HG03571 (cell line): ENCODE measurements at regions not wholly inside any gene's neighbourhood (a gene's known extent, or its start where the extent isn't known, plus 50 kb on each side); places are given as distances from the start of the nearest gene placed in this dataset.
"Not testable (repeated sequence)": the region's sequence is repeated elsewhere in the genome, so short reads cannot be mapped to it uniquely, and the experiment has no call there.

ENCODE experiments used
- ATAC-seq: cut with Tn5 transposase; IDR thresholded peaks from one replicate; pipeline ENCODE4 v1.9.1; 2021; ENCODE audit not compliant: unreplicated experiment

DNA sequence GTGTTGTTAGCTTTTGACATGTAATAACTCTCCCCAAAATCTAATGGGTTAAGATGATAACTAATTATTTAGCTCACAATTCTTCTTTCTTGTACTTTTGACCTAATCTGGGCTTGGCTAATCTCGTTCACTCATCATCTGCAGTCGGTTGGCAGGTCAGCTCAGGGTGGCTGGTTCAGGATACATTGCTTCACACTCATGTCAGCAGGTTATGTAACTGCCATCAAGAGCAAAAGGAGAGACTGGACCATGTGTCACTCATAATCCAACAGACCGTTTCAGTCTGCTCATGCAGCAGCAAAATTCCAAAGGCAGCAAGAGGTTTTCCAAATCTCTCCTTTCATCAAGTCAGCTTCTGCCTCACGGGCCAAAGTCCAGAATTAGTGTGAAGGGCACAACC is 998.4 kb upstream of the CTNND2 start:
- ATAC-seq: no peak

DNA sequence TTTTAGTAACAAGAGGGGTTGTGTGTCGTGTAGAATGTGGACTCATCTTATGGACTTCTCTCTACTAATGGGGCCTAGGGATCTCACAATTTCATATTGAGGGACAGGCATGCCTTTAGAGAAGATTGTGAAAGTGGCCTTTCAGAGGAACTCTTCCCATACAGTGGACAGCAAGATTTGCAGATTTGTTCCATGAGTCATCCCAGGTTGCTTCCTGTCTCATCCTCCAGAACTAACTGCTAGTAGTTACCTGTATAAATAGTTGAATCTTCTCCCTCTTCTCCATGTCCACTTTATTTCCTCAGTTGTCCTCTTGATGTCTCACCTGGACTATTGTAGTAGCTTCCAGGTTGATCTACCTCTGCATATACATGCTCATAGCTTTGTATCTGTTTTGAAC is 997.5 kb upstream of the CTNND2 start:
- no peak for ATAC-seq

DNA sequence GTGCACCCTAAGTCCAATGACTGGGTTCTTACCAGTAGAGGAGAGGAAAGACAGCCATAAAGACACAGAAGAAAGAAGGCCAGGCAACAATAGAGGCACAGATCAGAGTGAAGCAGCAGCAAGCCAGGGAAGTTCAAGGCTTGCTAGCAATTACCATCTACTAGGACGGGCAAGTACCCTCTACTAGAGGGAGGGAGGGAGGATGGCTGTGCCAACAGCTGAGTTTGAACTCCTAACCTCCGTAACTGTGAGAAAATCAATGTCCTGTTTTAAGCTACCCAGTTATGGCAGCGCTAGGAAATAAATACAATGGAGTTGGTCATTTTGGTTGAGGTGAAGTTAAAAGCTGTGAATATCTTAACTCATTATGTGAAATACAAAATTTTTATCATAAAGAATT is 991.8 kb upstream of the CTNND2 start:
- ATAC-seq: no peak

DNA sequence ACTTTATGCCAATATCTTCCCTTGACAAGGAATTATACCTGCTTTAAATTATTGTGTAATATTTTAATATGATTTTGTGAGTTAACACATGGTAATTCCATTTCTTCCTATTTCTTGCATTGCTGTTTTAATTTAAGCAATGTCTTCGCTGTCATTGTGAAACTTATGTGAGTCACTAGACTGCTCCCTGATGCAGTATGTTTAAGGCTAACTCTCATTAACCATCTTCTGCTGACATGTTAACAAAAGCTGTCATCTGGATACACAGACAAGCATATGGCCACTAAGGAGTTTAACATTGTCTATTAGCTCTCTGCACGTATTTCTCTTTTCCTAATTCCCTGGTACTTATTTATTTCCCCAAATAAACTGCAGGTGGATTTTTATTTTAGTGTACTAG is 980.8 kb upstream of the CTNND2 start:
- ATAC-seq: no peak

DNA sequence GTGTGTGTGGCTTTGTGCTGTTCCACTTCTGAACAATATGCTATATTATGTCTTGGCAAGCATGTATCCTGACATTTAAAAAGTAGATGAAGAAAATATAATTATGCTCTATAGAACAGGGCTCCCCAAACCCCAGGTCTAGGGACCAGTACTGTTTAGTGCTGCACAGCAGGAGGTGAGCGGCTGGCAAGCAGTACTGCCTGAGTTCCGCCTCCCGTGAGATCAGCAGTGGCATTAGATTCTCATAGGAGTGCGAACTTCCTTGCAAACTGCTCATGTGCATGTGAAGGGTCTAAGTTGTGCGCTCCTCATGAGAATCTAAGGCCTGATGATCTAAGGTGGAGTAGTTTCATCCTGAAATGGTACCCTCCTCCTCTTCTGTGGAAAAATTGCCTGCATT is 979.1 kb upstream of the CTNND2 start:
- ATAC-seq: no peak

DNA sequence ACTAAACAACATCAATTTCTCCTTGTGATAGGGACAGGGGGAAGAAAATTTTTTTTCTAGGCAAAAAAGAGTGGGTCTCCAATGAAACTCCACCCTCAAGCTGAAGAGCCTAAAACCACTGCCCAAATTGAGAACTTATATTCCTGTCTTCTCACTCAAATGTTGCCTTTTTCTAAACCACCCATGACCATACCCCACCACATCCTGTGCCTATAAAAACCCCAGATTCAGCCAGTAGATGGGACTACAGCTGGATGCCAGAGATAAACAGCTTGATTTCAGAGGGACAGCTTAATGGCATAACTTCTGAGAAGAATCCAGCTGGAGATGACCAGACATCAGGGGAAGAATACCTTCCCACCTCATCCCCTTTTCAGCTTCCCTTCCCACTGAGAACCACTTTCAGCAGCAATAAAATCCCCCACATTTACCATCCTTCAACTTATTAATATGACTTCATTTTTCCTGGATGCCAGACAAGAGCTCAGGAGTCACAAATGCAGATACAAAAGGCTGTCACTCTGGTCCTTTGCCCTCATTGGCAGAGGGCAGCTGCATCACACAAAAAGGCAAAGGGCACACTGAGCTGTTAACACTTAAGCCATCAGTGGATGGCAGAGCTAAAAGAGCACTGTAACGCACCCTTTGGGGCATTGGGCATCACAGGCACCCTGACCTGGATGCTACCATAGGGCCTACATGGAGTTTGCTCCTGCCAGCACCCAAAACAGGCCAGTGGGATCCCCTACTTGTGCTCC is 972.5 kb upstream of the CTNND2 start:
- ATAC-seq: no peak

DNA sequence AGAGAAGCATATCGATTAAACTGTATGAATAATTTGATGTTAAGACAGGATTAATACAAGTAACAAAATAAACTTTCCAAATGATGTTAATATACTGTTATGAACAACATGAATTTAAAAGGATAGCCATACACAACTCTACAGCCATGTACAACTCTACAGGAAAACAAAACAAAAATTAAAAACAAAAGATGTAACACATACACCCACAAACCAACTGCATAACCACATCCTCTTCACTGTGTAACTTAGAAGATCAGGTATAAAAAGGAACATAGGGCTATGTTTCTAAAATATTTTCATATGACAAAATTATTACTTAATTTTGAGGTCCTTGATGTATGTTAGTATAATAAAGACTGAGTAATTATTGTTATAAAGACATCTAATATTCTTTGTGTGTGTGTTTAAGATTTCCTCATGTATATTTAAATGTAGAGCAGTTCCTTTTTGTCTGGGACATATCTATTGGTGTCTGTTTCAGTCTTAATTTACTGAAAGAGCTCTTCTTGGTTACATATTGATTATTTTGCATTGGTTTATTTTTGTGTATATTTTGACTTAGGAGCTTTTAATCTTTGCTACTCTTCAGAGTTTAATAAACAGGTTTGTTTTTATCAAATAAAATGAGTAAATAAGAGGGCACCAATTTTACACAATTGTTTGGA is 966.8 kb upstream of the CTNND2 start:
- no peak for ATAC-seq

DNA sequence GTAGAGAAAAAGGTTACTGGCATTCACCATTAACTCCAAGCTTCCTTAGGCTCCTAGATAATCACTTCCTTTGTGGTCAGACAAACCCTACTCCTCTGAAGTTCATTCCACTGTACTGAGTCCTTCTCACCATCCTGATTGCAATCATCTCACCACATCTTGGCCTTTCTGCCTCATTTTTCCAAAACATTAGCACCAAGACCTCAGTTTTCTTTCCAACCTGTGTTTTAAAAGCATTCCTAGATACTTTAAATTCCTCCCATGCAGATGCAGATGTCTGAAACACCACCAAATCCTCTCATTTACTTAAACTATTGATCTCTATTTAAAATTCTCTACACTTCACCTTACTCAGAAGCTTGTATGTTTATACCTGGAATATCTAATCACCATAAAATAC is 961.3 kb upstream of the CTNND2 start:
- ATAC-seq: no peak

DNA sequence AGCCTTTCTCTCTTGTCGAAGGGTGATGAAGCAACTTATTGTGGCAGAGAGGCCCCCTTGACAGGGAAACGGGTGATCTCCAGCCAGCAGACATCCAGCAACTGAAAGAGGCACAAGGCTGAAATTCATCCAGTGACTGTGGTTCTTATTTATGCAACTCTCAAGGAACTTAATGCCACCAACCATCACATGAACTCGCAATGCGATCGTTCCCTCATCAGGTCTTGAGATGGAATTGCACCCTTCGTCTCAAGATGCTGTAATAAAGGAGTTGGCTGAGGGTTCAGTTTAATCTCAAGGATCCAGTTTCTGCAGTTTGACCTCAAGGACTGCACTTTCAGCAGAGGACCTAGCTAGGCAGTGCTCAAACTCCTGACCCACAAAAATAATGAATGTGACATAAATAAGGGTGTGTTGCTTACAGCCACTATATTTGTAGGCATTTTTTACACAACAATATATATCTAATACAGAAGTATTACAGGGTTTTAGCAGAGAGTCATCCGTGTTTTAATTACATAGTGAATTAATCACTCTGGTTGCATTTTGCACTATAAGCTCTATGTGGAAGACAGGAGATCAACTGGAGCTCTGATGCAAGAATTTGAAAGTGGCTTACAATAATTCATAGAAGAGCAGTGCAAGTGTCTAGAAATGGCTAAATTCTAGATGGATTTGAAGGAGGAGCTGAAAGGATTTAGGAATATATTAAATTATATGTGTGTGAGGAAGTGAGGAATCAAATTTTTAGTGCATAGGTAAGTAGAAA is 957.8 kb upstream of the CTNND2 start:
- no peak for ATAC-seq

DNA sequence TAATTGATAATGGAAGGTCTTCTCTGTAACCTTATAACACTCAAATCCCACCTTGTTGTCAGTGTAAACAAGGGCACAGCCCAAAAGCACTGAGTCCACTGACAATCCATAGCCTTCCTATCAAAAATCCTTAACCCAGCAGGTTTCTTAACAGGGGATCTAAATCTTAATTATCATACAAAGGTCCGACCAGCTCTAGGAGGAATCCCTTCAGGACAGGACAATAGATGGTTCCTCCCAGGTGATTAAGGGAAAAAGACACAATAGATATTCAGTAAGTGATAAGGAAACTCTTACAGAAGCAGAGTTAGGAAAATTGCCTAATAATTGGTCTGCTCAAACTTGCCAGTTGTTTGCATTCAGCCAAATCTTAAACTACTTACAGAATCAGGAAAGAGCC is 951.9 kb upstream of the CTNND2 start:
- ATAC-seq: not testable (repeated sequence)

DNA sequence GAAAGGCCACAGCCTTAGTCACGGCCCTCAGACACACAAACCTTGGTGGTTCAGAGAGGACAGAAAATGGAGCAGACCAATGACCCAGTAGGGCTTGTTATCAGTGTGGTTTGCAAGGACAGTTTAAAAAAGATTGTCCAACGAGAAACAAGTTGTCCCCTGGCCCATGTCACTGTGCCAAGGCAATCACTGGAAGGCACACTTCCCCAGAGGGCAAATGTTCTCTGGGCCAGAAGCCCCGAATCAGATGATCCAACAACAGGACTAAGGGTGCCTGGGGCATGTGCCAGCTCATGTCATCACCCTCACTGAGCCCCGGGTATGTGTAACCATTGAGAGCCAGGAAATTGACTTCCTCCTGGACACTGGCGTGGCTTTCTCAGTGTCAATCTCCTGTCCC is 950.1 kb upstream of the CTNND2 start:
- ATAC-seq: no peak

DNA sequence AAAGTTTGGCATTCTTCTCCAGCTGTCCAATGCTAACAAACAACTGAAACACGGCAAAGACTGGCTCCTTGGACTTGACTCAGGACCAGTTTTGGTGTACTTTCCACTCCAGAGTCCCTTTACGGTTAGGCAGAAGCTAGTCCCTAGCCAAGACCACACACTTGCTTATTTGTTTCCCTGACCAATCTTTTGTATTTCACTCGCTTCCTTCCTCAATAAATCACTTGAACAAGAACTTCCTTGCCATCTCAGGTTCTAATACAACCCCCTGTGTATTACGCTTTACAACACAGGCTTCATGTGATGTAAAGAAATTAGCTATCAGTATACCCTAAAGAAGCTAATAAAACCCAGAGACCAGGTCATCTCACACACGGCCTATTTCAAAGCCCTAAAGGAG is 947.5 kb upstream of the CTNND2 start:
- ATAC-seq: no peak

DNA sequence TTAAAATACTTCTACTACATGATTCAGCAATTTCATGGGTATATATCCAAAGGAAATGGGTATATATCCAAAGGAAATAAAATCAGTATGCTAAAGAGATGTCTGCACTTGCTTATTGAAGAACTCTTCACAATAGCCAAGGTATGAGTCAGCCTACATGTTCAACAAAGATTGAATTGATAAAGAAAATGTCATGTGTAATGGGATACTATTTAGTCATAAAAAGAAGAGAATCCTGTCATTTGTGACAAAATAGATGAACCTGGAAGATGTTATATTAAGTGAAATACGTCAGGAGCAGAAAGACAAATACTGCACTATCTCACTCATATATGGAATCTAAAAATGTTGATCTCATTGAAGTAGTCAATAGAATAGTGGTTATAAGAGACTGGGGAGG is 944.5 kb upstream of the CTNND2 start:
- no peak for ATAC-seq

DNA sequence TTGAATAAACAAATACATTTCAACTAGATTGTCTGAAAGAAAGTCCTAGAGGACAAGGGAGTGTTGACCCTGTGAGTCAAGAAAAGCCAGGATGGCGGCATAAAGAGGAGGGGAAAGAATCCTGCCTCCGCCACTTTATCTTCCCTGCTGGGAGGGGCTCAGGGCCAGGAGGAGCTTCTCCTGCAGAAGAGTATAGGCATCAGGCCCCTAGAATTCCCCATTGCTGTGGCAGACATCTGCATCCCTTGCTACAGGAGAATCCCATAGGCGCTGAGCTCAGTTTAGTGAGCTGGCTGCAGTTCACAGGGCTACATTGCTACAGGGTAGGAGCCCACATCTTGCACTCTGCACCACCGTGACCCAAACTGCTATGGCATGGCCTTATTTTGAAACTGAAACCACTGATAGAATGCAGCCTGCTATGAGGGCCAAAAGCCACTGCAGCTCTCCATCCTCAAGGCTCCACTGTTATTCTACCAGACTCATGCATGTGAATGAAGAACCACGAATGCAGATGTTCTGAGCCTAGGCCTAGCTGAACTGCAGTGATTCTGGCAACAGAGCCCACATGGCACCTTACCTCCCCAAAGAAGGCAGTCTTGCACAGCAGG is 941.4 kb upstream of the CTNND2 start:
- ATAC-seq: no peak

DNA sequence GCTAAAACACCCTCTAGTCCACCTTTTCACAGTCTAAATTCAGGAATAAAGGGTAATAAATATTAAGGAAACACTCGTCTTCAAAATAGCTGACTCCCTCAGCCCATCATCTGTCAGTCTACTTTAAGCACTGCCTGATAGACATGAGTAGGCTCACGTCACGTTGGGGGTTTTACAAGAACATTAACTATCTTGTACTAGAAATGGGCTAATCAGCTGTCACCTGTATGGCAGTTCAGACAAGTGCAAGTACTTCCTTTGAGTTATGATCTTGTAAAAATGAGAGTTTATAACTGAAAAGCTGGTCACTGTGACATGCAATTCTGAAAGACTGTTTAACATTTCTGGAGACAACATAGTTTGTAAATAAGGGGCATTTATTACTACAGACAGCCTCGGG is 936.7 kb upstream of the CTNND2 start:
- ATAC-seq: no peak

DNA sequence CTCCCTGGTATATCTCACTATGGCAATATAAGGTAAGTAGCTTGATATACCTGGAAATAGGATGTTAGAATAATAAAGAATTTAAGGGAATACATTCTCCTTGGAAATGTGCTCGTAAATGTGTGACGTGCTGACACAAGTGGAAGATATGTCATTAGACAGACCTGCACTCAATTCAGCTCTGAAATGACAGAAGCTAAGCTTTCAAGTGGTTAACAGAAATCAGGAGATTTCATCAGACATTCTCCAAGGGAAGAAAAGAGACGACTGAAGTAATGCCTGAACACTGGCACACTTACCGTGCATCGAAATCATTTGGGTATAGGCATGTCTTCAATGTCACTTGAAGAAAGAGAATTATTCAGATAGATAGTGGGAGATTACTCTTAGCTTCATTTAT is 933.3 kb upstream of the CTNND2 start:
- no peak for ATAC-seq

DNA sequence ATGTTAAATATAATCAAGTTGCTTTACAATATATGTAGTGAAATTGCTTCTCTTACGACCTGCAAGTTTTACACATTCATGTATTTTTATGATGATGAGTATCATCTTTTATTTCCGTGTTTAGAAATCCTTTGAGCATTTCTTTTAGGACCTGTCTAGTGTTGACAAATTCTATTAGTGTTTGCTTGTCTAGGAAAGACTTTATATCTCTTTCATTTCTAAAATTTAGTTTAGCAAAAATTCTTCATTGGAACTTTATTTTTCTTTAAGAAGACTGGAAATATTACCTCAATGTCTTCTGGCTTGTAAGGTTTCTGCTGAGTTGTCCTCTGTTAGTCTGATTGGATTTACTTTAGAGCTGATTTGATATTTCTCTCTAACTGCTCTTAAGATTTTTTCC is 920.9 kb upstream of the CTNND2 start:
- ATAC-seq: no peak

DNA sequence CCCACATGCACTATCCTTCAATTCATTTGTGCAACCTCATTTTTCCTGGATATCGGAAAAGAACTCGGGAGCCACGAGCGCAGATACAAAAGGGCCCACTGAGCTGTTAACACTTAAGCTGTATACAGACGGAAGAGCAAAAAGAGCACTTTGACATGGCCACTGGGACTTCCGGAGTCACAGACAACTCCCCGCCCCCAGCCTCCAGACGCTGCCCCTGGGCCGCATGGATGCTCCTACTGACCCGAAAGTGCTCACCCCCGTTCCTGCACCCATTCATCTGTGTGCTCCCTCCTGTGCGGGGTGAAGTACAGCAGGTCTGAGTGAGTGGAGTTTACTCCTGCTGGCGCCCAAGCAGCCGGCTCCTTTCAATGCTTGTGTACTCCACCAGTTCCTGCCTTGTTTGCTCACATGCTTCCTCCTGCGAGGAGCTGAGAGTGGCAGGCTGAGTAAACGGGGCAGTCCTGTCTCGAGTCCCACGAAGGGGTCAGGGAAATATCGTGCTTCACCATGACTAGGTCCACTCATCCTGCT is 901.0 kb upstream of the CTNND2 start:
- no peak for ATAC-seq

DNA sequence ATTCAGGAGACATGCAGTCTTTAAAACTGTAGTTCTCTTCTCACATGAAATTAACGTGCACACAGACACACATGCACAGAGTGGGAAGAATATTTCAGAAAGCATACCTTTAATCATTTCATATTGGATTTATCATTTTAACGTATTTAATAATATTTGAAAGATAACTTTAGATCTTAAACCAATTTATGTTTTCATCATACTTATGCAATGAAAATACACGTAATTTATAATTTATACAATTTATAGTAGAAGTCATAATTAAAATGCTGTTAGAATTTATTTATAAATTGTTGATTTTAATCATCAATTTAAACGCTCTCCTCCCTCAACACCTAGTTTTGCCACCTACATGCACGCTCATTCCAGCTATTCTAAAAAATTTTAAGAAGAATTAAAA is 894.9 kb upstream of the CTNND2 start:
- no peak for ATAC-seq

DNA sequence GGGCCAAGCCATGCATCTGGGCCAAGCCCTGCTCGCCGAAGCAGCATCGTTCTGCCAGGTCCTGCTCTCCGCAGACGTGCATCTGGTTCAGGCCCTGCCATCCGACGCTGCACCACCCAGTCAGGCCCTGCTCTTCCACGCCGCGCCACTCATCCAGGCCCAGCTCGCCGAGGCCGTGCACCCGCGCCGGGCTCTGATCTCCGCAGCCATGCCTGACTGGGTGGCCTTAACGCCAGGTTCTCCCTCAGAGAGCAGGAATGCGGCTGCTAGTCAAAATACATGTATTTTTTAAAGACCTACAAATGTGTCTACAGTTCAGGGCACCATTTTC is 891.1 kb upstream of the CTNND2 start:
- ATAC-seq: no peak

DNA sequence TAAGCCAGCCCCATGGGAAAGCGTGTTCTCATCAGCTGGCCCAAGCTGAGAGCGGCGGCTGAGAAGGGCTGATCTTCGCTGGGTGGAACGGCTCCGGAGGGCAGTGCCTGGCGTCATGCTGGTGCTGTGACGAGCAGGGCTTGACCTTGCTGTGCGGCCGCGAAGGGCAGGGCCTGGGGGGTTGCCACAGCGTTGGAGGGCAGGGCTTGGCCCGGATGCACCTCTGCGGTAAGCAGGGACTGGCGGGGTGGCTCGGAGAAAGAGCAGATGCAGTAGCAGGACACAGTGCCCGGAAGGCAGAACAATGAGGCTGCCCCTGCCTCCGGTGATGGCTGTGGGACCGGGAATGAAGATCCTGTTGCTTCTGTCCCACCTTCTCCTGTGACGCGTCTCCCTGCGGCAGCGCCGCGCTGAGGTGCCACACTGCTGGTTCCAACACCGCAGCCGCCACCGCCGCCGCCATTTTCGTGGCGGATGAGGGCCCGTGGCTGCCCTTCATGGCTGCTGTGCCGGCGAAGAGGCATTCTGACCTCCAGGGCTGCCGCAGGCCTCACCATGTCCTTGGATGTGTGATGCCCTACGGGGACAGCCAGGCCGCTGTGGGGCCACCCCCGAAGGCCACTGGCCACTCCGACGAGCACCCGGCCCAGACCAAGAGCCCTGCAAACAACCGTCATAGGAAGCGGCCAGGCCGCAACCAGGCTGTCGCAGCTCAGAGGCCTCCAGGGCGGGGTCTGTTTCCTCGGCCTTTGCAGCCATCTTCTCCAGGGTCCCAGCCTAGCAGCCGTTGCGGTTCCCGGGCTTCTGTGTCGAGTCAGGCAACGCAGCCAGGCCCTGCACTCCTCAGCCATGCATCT is 890.5 kb upstream of the CTNND2 start:
- no peak for ATAC-seq
